HUES64 (cell line): ENCODE measurements at regions not wholly inside any gene's neighbourhood (a gene's known extent, or its start where the extent isn't known, plus 50 kb on each side); places are given as distances from the start of the nearest gene placed in this dataset.
A peak's percentile ranks its signal among the peaks of the same experiment; 100 is the strongest.

ENCODE experiments used
- H3K27ac ChIP-seq: 2 replicates; pipeline ENCODE4 v1.7.0; 2013; ENCODE audit warnings: low read depth, low read length, inconsistent platforms
- H3K27me3 ChIP-seq: 2 replicates; pipeline ENCODE4 v1.6.1; 2013; ENCODE audit warnings: mild to moderate bottlenecking, low read length; ENCODE audit not compliant: insufficient read depth
- H3K36me3 ChIP-seq: 2 replicates; pipeline ENCODE4 v1.6.1; 2013; ENCODE audit warnings: mild to moderate bottlenecking, low read length; ENCODE audit not compliant: insufficient read depth
- H3K4me1 ChIP-seq: 2 replicates; pipeline ENCODE4 v1.6.1; 2013; ENCODE audit warnings: mild to moderate bottlenecking, low read length, moderate library complexity; ENCODE audit not compliant: insufficient read depth
- H3K4me3 ChIP-seq: 2 replicates; pipeline ENCODE4 v1.5.1; 2013; ENCODE audit warnings: mild to moderate bottlenecking, low read length, moderate library complexity
- H3K9ac ChIP-seq: 2 replicates; pipeline ENCODE4 v1.6.1; 2013; ENCODE audit warnings: mild to moderate bottlenecking, low read depth, low read length
- H3K9me3 ChIP-seq: 2 replicates; pipeline ENCODE4 v1.6.1; 2013; ENCODE audit warnings: low read depth, low read length; ENCODE audit not compliant: insufficient read depth
- WGBS: fragments of 150-250, 120-280 bp; methylation state at CpG from one replicate; pipeline ENCODE4 v1.1.7; 2013; ENCODE audit warnings: missing lambda C conversion rate; 5-methylcytosine and 5-hydroxymethylcytosine counted together

- Histone ChIP-seq H3K9ac (no peak overlapping the region), H3K4me3 (no peak overlapping the region), H3K36me3 (no peaks in the 10 kb centered on the region), H3K9me3 (no peaks in the 10 kb centered on the region), H3K27ac (no peak overlapping the region), H3K4me1 (peaks cover 4% of the 10 kb centered on the region; the same call in 1 of the 2 replicates), H3K27me3 (no peaks in the 10 kb centered on the region)
- WGBS, result no CpG with 5 or more reads among the region's 1 CpG
Observed at GRCh38 chr5:58080573-58080972, 379.3 kb downstream of the PLK2 start.

- no peaks in the 10 kb centered on the region for H3K9me3 ChIP-seq
- H3K4me3 ChIP-seq, result no peak overlapping the region
- no peaks in the 10 kb centered on the region for H3K27me3 ChIP-seq
- H3K9ac ChIP-seq, result no peak overlapping the region
- no peaks in the 10 kb centered on the region for H3K36me3 ChIP-seq
- H3K4me1 ChIP-seq, result peaks cover 4% of the 10 kb centered on the region; the same call in 1 of the 2 replicates
- WGBS, result 100% methylated on average over 1 of the region's 2 CpGs
- H3K27ac ChIP-seq, result no peak overlapping the region
Observed at GRCh38 chr5:58077966-58078365, 381.9 kb downstream of the PLK2 start.

- H3K36me3 ChIP-seq, result no peaks in the 10 kb centered on the region
- peaks cover 7% of the 10 kb centered on the region for H3K4me1 ChIP-seq
- no peak overlapping the region for H3K9ac ChIP-seq
- no peaks in the 10 kb centered on the region for H3K9me3 ChIP-seq
- no peaks in the 10 kb centered on the region for H3K27me3 ChIP-seq
- H3K27ac ChIP-seq, result no peak overlapping the region
- H3K4me3 ChIP-seq, result no peak overlapping the region
- WGBS, result 94% methylated on average over 2 of the region's 3 CpGs
Observed at GRCh38 chr5:58077416-58077815, 382.5 kb downstream of the PLK2 start.

- no peaks in the 10 kb centered on the region for H3K36me3 ChIP-seq
- H3K27me3 ChIP-seq, result no peaks in the 10 kb centered on the region
- H3K9ac ChIP-seq, result no peak overlapping the region
- no peak overlapping the region for H3K27ac ChIP-seq
- H3K9me3 ChIP-seq, result no peaks in the 10 kb centered on the region
- peaks cover 9% of the 10 kb centered on the region for H3K4me1 ChIP-seq
- H3K4me3 ChIP-seq, result no peak overlapping the region
- 96% methylated on average over 6 of the region's 7 CpGs for WGBS
Observed at GRCh38 chr5:58076483-58077257, 383.2 kb downstream of the PLK2 start.

GRCh38 chr5:58075907-58076306 lies 384.0 kb downstream of the PLK2 start:
- 100% methylated on average over 2 of the region's 3 CpGs for WGBS

GRCh38 chr5:58074717-58075116 lies 385.2 kb downstream of the PLK2 start:
- no peak overlapping the region for H3K4me3 ChIP-seq
- H3K9me3 ChIP-seq, result no peaks in the 10 kb centered on the region
- no peak overlapping the region for H3K27ac ChIP-seq
- no peak overlapping the region for H3K9ac ChIP-seq
- H3K4me1 ChIP-seq, result peaks cover 4% of the 10 kb centered on the region; the same call in 1 of the 2 replicates
- H3K27me3 ChIP-seq, result no peaks in the 10 kb centered on the region
- H3K36me3 ChIP-seq, result no peaks in the 10 kb centered on the region
- 89% methylated on average over 7 of the region's 7 CpGs for WGBS

More at GRCh38 chr5:58075907-58076306, 384.0 kb downstream of the PLK2 start:
- H3K27me3 ChIP-seq, result no peaks in the 10 kb centered on the region
- no peak overlapping the region for H3K9ac ChIP-seq
- H3K4me3 ChIP-seq, result no peak overlapping the region
- H3K36me3 ChIP-seq, result no peaks in the 10 kb centered on the region
- H3K27ac ChIP-seq, result no peak overlapping the region
- peaks cover 9% of the 10 kb centered on the region for H3K4me1 ChIP-seq
- H3K9me3 ChIP-seq, result no peaks in the 10 kb centered on the region

- H3K36me3 ChIP-seq, result no peaks in the 10 kb centered on the region
- H3K27ac ChIP-seq, result no peak overlapping the region
- no peaks in the 10 kb centered on the region for H3K9me3 ChIP-seq
- peaks cover 4% of the 10 kb centered on the region; the same call in 1 of the 2 replicates for H3K4me1 ChIP-seq
- WGBS, result 94% methylated on average over 2 of the region's 4 CpGs
- no peaks in the 10 kb centered on the region for H3K27me3 ChIP-seq
- no peak overlapping the region for H3K4me3 ChIP-seq
- no peak overlapping the region for H3K9ac ChIP-seq
Observed at GRCh38 chr5:58074222-58074621, 385.7 kb downstream of the PLK2 start.

- H3K4me3 ChIP-seq, result no peak overlapping the region
- H3K4me1 ChIP-seq, result peaks cover 4% of the 10 kb centered on the region; the same call in 1 of the 2 replicates
- no peak overlapping the region for H3K9ac ChIP-seq
- no peak overlapping the region for H3K27ac ChIP-seq
- no peaks in the 10 kb centered on the region for H3K27me3 ChIP-seq
- H3K9me3 ChIP-seq, result no peaks in the 10 kb centered on the region
- 93% methylated on average over 1 of the region's 2 CpGs for WGBS
- no peaks in the 10 kb centered on the region for H3K36me3 ChIP-seq
Observed at GRCh38 chr5:58073243-58073642, 386.6 kb downstream of the PLK2 start.

GRCh38 chr5:58072300-58072965 lies 387.5 kb downstream of the PLK2 start:
- no peak overlapping the region for H3K4me3 ChIP-seq
- 68% methylated on average over 6 of the region's 6 CpGs for WGBS
- no peak overlapping the region for H3K27ac ChIP-seq
- H3K27me3 ChIP-seq, result no peaks in the 10 kb centered on the region
- H3K36me3 ChIP-seq, result no peaks in the 10 kb centered on the region
- no peaks in the 10 kb centered on the region for H3K9me3 ChIP-seq
- peaks cover 4% of the 10 kb centered on the region; the same call in 1 of the 2 replicates for H3K4me1 ChIP-seq
- no peak overlapping the region for H3K9ac ChIP-seq

- Histone ChIP-seq H3K9me3 (no peaks in the 10 kb centered on the region), H3K9ac (no peak overlapping the region), H3K4me3 (no peak overlapping the region), H3K27me3 (no peaks in the 10 kb centered on the region), H3K36me3 (no peaks in the 10 kb centered on the region), H3K4me1 (peaks cover 4% of the 10 kb centered on the region; the same call in 1 of the 2 replicates), H3K27ac (peak overlapping the region; percentile 15; the same call in 1 of the 2 replicates)
- WGBS, result 58% methylated on average over 4 of the region's 4 CpGs
Observed at GRCh38 chr5:58071566-58071965, 388.3 kb downstream of the PLK2 start.

- WGBS, result 97% methylated on average over 4 of the region's 4 CpGs
- no peak overlapping the region for H3K27ac ChIP-seq
Observed at GRCh38 chr5:58069846-58070245, 390.0 kb downstream of the PLK2 start.

More at GRCh38 chr5:58069846-58070245, 390.0 kb downstream of the PLK2 start:
- H3K27me3 ChIP-seq, result no peaks in the 10 kb centered on the region
- H3K9ac ChIP-seq, result no peak overlapping the region
- no peaks in the 10 kb centered on the region for H3K36me3 ChIP-seq
- H3K4me1 ChIP-seq, result peaks cover 4% of the 10 kb centered on the region
- H3K4me3 ChIP-seq, result no peak overlapping the region
- H3K9me3 ChIP-seq, result no peaks in the 10 kb centered on the region
